PC-3 (cell line): ENCODE measurements at regions not wholly inside any gene's neighbourhood (a gene's known extent, or its start where the extent isn't known, plus 50 kb on each side); places are given as distances from the start of the nearest gene placed in this dataset.
"Not testable (repeated sequence)": the region's sequence is repeated elsewhere in the genome, so short reads cannot be mapped to it uniquely, and the experiment has no call there.

Experiments
- ATAC-seq: fragments of 200-7000 bp; cut with Tn5 transposase; 2 replicates; pipeline ENCODE4 v1.9.1; 2020; ENCODE audit warnings: mild to moderate bottlenecking, moderate library complexity
- BruUV-seq: library from RNA; stranded (reverse); fragments of 400-500 nt; replicated peaks from 2 replicates; lab custom pipeline; 2021; lab: Mats Ljungman, UMichigan
- CTCF ChIA-PET: fragments of 300-600 bp; sonication (Branson Sonifier 250); formaldehyde crosslinking; loops from one replicate; lab custom pipeline; 2022; ENCODE audit warnings: antibody characterized with exemption; lab: Charles Lee
- POLR2A ChIA-PET: fragments of 300-600 bp; sonication (Branson Sonifier 250); formaldehyde crosslinking; loops from one replicate; lab custom pipeline; 2022; ENCODE audit warnings: antibody characterized with exemption; ENCODE audit not compliant: unreplicated experiment; lab: Charles Lee
- DNase-seq: peaks from one replicate; pipeline ENCODE4 v3.0.0-alpha.2; 2015
- H2AFZ ChIP-seq: fragments of 300-600 bp; sonication (generic); 2 replicates; pipeline ENCODE4 v1.6.0; 2016; ENCODE audit warnings: antibody characterized with exemption, low read length
- H3F3A ChIP-seq: fragments of 300-600 bp; sonication (generic); one replicate; pipeline ENCODE4 v1.6.0; 2017; ENCODE audit warnings: antibody characterized with exemption, low read length, control low read depth, mild to moderate bottlenecking; ENCODE audit not compliant: unreplicated experiment
- H3K27ac ChIP-seq: fragments of 300-600 bp; sonication (generic); 2 replicates; pipeline ENCODE4 v1.5.1; 2016; ENCODE audit warnings: mild to moderate bottlenecking, low read length
- H3K27me3 ChIP-seq: fragments of 300-600 bp; sonication (generic); 2 replicates; pipeline ENCODE4 v1.6.1; 2016; ENCODE audit warnings: low read length, mixed read lengths
- H3K36me3 ChIP-seq: fragments of 300-600 bp; sonication (generic); 2 replicates; pipeline ENCODE4 v1.6.1; 2016; ENCODE audit warnings: low read depth, mixed run types, low read length, mixed read lengths
- H3K4me1 ChIP-seq: fragments of 300-600 bp; sonication (generic); 2 replicates; pipeline ENCODE4 v1.5.1; 2016; ENCODE audit warnings: low read length; ENCODE audit not compliant: insufficient read depth
- H3K4me2 ChIP-seq: fragments of 300-600 bp; sonication (generic); 2 replicates; pipeline ENCODE4 v1.6.0; 2016; ENCODE audit warnings: low read length
- H3K4me3 ChIP-seq: fragments of 300-600 bp; sonication (generic); 2 replicates; pipeline ENCODE4 v1.5.1; 2016; ENCODE audit warnings: mild to moderate bottlenecking, low read length, mixed read lengths
- H3K79me2 ChIP-seq: fragments of 300-600 bp; sonication (generic); 2 replicates; pipeline ENCODE4 v1.6.1; 2017; ENCODE audit warnings: low read length, mixed read lengths
- H3K9ac ChIP-seq: fragments of 300-600 bp; sonication (generic); 2 replicates; pipeline ENCODE4 v1.6.0; 2016; ENCODE audit warnings: mild to moderate bottlenecking, low read length
- H3K9me2 ChIP-seq: fragments of 300-600 bp; sonication (generic); replicated peaks from 2 replicates; pipeline ENCODE4 v1.6.1; 2016; ENCODE audit warnings: mixed run types, low read length, mixed read lengths
- H3K9me3 ChIP-seq: fragments of 300-600 bp; sonication (generic); 2 replicates; pipeline ENCODE4 v1.6.1; 2016; ENCODE audit warnings: low read length, mixed read lengths
- H4K20me1 ChIP-seq: fragments of 300-600 bp; sonication (generic); 2 replicates; pipeline ENCODE4 v1.6.1; 2016; ENCODE audit warnings: low read length, mixed read lengths
- CTCF ChIP-seq: fragments of 300-600 bp; sonication (generic); conservative IDR thresholded peaks from 2 replicates; pipeline ENCODE4 v1.5.1; 2017; ENCODE audit warnings: antibody characterized with exemption, low read depth, mild to moderate bottlenecking, low read length
- EZH2 ChIP-seq: fragments of 300-600 bp; sonication (generic); IDR thresholded peaks from one replicate; pipeline ENCODE4 v1.6.1; 2017; ENCODE audit warnings: antibody characterized with exemption, mild to moderate bottlenecking, low read length; ENCODE audit not compliant: unreplicated experiment
- EZH2phosphoT487 ChIP-seq: fragments of 300-600 bp; sonication (generic); IDR thresholded peaks from 2 replicates; pipeline ENCODE4 v1.6.1; 2018; ENCODE audit warnings: mild to moderate bottlenecking, antibody characterized with exemption, low read length, borderline replicate concordance
- intact Hi-C: fragments of 100-400 bp; cut with micrococcal nuclease; formaldehyde crosslinking; loops from 2 replicates; pipeline ENCODE4 v1.9.0; 2023

GRCh38 chr12:64552510-64552909 is 57.8 kb upstream of the RASSF3 start:
- BruUV-seq, H4K20me1 ChIP-seq, H3K9me3 ChIP-seq, H3K4me1 ChIP-seq, H3F3A ChIP-seq, H3K4me3 ChIP-seq, H2AFZ ChIP-seq, DNase-seq, H3K79me2 ChIP-seq, H3K36me3 ChIP-seq, H3K27me3 ChIP-seq, POLR2A ChIA-PET, H3K9me2 ChIP-seq, H3K4me2 ChIP-seq, intact Hi-C loops, CTCF ChIA-PET, ATAC-seq, H3K9ac ChIP-seq, H3K27ac ChIP-seq: not testable (repeated sequence)

GRCh38 chr12:64553689-64554088 is 56.6 kb upstream of the RASSF3 start:
- H3K9ac ChIP-seq, H3F3A ChIP-seq, H3K36me3 ChIP-seq, H3K9me3 ChIP-seq, H3K4me1 ChIP-seq, H3K4me3 ChIP-seq, POLR2A ChIA-PET, CTCF ChIA-PET, ATAC-seq, BruUV-seq, H3K79me2 ChIP-seq, H2AFZ ChIP-seq, intact Hi-C loops, H3K27ac ChIP-seq, DNase-seq, H3K27me3 ChIP-seq, H4K20me1 ChIP-seq, H3K9me2 ChIP-seq, H3K4me2 ChIP-seq: not testable (repeated sequence)

GRCh38 chr12:64556231-64556630 is 54.1 kb upstream of the RASSF3 start:
- TF ChIP-seq CTCF (no peak), EZH2 (no peak), EZH2phosphoT487 (no peak)
- Histone ChIP-seq H3K27ac (no peak overlapping the region), H3K9me3 (no peaks in the 10 kb centered on the region), H3K4me1 (peaks cover 16% of the 10 kb centered on the region), H4K20me1 (no peaks in the 10 kb centered on the region; the same call in 1 of the 2 replicates), H3K9ac (no peak overlapping the region), H3F3A (no peaks in the 10 kb centered on the region), H3K79me2 (no peaks in the 10 kb centered on the region), H3K27me3 (no peaks in the 10 kb centered on the region), H3K9me2 (no peaks in the 10 kb centered on the region), H3K4me3 (no peak overlapping the region), H3K4me2 (no peak overlapping the region), H2AFZ (no peak overlapping the region), H3K36me3 (no peaks in the 10 kb centered on the region)
- CTCF ChIA-PET: interaction anchor here (0.7 kb wide), 1 partner anchor 22 kb away, joined by 3 read pairs; no protein-coding TSS in a partner anchor
- intact Hi-C loops: no loop called here
- no TSS peak for BruUV-seq
- DNase-seq (no peak), ATAC-seq (no peak)
- POLR2A ChIA-PET: no interaction called here

- DNase-seq: no peak
- POLR2A ChIA-PET: no interaction called here
- intact Hi-C loops: no loop called here
Observed at GRCh38 chr12:64558754-64559153, 51.5 kb upstream of the RASSF3 start.

More at GRCh38 chr12:64558754-64559153, 51.5 kb upstream of the RASSF3 start:
- no peaks in the 10 kb centered on the region for H3K27me3 ChIP-seq
- no peaks in the 10 kb centered on the region for H3K9me3 ChIP-seq
- H3K4me2 ChIP-seq: no peak overlapping the region
- H3K9me2 ChIP-seq: no peaks in the 10 kb centered on the region
- ATAC-seq: no peak
- H3K9ac ChIP-seq: no peak overlapping the region
- no peak overlapping the region for H2AFZ ChIP-seq
- BruUV-seq: no TSS peak
- no peaks in the 10 kb centered on the region; the same call in 1 of the 2 replicates for H4K20me1 ChIP-seq
- H3K4me3 ChIP-seq: no peak overlapping the region
- no peaks in the 10 kb centered on the region for H3K79me2 ChIP-seq
- peaks cover 21% of the 10 kb centered on the region for H3K4me1 ChIP-seq
- H3F3A ChIP-seq: no peaks in the 10 kb centered on the region
- TF ChIP-seq CTCF (no peak), EZH2 (no peak)
- CTCF ChIA-PET: no interaction called here
- H3K36me3 ChIP-seq: no peaks in the 10 kb centered on the region
- no peak overlapping the region for H3K27ac ChIP-seq
